K562 (cell line): ENCODE measurements at regions not wholly inside any gene's neighbourhood (a gene's known extent, or its start where the extent isn't known, plus 50 kb on each side); places are given as distances from the start of the nearest gene placed in this dataset.
A peak's percentile ranks its signal among the peaks of the same experiment; 100 is the strongest.

Experiments
- ASH1L ChIP-seq: fragments of 450-650 bp; IDR thresholded peaks from 2 replicates; pipeline ENCODE4 v1.6.1; 2018; ENCODE audit warnings: borderline replicate concordance, mild to moderate bottlenecking, low read depth; ENCODE audit not compliant: partially characterized antibody
- BDP1 ChIP-seq: IDR thresholded peaks from 3 replicates; pipeline ENCODE4 v1.6.1; 2011; ENCODE audit not compliant: insufficient read length, insufficient read depth
- BRF1 ChIP-seq: IDR thresholded peaks from 3 replicates; pipeline ENCODE4 v1.6.1; 2011; ENCODE audit warnings: borderline replicate concordance, mild to moderate bottlenecking; ENCODE audit not compliant: insufficient read length; ENCODE audit errors: extremely low read depth
- C11orf30 ChIP-seq: fragments of 450-650 bp; IDR thresholded peaks from 2 replicates; pipeline ENCODE4 v1.6.1; 2016; ENCODE audit warnings: low read depth, mild to moderate bottlenecking
- CHCHD3 ChIP-seq: fragments of 250-450 bp; sonication (Bioruptor Pico); IDR thresholded peaks from 2 replicates; pipeline ENCODE4 v2.1.2; 2022; ENCODE audit warnings: mild to moderate bottlenecking
- FOXK1 ChIP-seq: sonication (generic); formaldehyde crosslinking; IDR thresholded peaks from 2 replicates; pipeline ENCODE4 v1.8.0; 2022; ENCODE audit warnings: missing genetic modification reagents, mild to moderate bottlenecking, borderline replicate concordance
- HMG20A ChIP-seq: fragments of 450-650 bp; formaldehyde crosslinking; conservative IDR thresholded peaks from 2 replicates; pipeline ENCODE4 v1.4.0; 2020; ENCODE audit warnings: mild to moderate bottlenecking, mixed read lengths
- LCOR ChIP-seq: sonication (generic); formaldehyde crosslinking; IDR thresholded peaks from 2 replicates; pipeline ENCODE4 v1.8.0; 2022; ENCODE audit warnings: mild to moderate bottlenecking, missing genetic modification reagents
- MEF2D ChIP-seq: conservative IDR thresholded peaks from 2 replicates; pipeline ENCODE4 v1.6.1; 2016; ENCODE audit warnings: low read depth, missing genetic modification characterization, missing compliant biosample characterization
- PHF21A ChIP-seq: fragments of 450-650 bp; IDR thresholded peaks from 2 replicates; pipeline ENCODE4 v1.6.1; 2017; ENCODE audit warnings: low read depth, borderline replicate concordance
- PYGO2 ChIP-seq: fragments of 450-650 bp; IDR thresholded peaks from 2 replicates; pipeline ENCODE4 v1.6.1; 2016; ENCODE audit warnings: mild to moderate bottlenecking, missing genetic modification characterization, moderate library complexity, missing compliant biosample characterization
- SMAD1 ChIP-seq: fragments of 150-350 bp; IDR thresholded peaks from 2 replicates; pipeline ENCODE4 v1.6.1; 2014; ENCODE audit warnings: low read length, low read depth; ENCODE audit not compliant: partially characterized antibody
- TBL1XR1 ChIP-seq, 2 experiments: IDR thresholded peaks; 2 replicates each; pipeline ENCODE4 v1.6.1; 2012; ENCODE audit warnings: improper control_type of control experiment in 2 of 2, low read length in 2 of 2, mild to moderate bottlenecking in 1 of 2
- ZNF589 ChIP-seq: fragments of 200-800 bp; sonication (Bioruptor generic); IDR thresholded peaks from 2 replicates; pipeline ENCODE4 v1.6.1; 2016; ENCODE audit warnings: low read depth, missing genetic modification characterization, missing compliant biosample characterization
- ZNF766 ChIP-seq: fragments of 200-800 bp; sonication (Bioruptor generic); conservative IDR thresholded peaks from 2 replicates; pipeline ENCODE4 v1.6.1; 2016; ENCODE audit warnings: missing genetic modification characterization, missing compliant biosample characterization
- TF ChIP-seq, protein P1 (sequence below): fragments of 450-650 bp; IDR thresholded peaks from 2 replicates; pipeline ENCODE4 v1.6.1; 2017; ENCODE audit warnings: antibody characterized with exemption, mild to moderate bottlenecking
- TF ChIP-seq, protein P2 (sequence below), 3 experiments: fragments of 200-800 bp in 1 of 3; fragments of 250-450 bp in 1 of 3; fragments of 450-650 bp in 1 of 3; sonication (Bioruptor Pico) in 1 of 3; sonication (Bioruptor generic) in 1 of 3; formaldehyde crosslinking in 1 of 3; IDR thresholded peaks; 2 replicates each; pipeline versions ENCODE4 v1.6.1 to v1.8.0; 2016 to 2022; ENCODE audit warnings: mild to moderate bottlenecking in 2 of 3, missing genetic modification characterization in 2 of 3, missing compliant biosample characterization in 1 of 3, moderate library complexity in 1 of 3
- TF ChIP-seq, protein P3 (sequence below): sonication (generic); formaldehyde crosslinking; IDR thresholded peaks from 2 replicates; pipeline ENCODE4 v1.4.0; 2020; ENCODE audit warnings: mild to moderate bottlenecking, missing genetic modification reagents

DNA sequence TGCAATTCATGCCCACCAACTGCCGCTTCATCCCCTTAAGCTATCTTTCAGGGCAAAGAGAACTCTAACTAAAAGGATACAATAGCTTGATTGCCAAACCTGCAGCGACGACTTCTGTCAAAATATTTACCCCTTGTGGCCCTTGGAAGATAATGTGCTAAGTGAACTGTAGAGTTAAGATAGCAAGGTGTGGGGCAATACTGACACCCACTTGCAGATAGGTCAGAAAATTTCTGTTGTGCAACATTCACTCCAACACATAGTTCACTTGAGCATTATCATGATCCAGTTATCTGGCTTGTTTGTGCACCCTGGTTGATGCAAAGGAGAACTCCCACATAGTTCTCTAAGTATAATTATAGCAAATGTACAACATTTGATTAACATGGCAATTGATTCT is 55.6 kb downstream of the RHOXF2B start (continued):
- TF ChIP-seq ASH1L (no peak), SMAD1 (no peak), PYGO2 (no peak), LCOR (CRISPR knock-in tag) (0 out of 2 replicates have a peak, but pooled peaks have one; percentile 29), ZNF589 (no peak), C11orf30 (no peak), FOXK1 (CRISPR knock-in tag) (no peak), MEF2D (tag) (no peak), HMG20A (CRISPR knock-in tag) (no peak), BRF1 (no peak), CHCHD3 (CRISPR knock-in tag) (no peak), TBL1XR1 (IDR thresholded peaks at IDR 0.05; ENCODE audit: low read length in 2 of 2) (peak in 1 of 2 experiments; percentile 68; a peak in 2 of 4 replicates), ZNF766 (CRISPR knock-in tag) (no peak; the same call in 1 of the 2 replicates), BDP1 (no peak), PHF21A (no peak)
- TF ChIP-seq, protein P1, sequence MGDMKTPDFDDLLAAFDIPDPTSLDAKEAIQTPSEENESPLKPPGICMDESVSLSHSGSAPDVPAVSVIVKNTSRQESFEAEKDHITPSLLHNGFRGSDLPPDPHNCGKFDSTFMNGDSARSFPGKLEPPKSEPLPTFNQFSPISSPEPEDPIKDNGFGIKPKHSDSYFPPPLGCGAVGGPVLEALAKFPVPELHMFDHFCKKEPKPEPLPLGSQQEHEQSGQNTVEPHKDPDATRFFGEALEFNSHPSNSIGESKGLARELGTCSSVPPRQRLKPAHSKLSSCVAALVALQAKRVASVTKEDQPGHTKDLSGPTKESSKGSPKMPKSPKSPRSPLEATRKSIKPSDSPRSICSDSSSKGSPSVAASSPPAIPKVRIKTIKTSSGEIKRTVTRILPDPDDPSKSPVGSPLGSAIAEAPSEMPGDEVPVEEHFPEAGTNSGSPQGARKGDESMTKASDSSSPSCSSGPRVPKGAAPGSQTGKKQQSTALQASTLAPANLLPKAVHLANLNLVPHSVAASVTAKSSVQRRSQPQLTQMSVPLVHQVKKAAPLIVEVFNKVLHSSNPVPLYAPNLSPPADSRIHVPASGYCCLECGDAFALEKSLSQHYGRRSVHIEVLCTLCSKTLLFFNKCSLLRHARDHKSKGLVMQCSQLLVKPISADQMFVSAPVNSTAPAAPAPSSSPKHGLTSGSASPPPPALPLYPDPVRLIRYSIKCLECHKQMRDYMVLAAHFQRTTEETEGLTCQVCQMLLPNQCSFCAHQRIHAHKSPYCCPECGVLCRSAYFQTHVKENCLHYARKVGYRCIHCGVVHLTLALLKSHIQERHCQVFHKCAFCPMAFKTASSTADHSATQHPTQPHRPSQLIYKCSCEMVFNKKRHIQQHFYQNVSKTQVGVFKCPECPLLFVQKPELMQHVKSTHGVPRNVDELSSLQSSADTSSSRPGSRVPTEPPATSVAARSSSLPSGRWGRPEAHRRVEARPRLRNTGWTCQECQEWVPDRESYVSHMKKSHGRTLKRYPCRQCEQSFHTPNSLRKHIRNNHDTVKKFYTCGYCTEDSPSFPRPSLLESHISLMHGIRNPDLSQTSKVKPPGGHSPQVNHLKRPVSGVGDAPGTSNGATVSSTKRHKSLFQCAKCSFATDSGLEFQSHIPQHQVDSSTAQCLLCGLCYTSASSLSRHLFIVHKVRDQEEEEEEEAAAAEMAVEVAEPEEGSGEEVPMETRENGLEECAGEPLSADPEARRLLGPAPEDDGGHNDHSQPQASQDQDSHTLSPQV, result no peak
- TF ChIP-seq, protein P2, sequence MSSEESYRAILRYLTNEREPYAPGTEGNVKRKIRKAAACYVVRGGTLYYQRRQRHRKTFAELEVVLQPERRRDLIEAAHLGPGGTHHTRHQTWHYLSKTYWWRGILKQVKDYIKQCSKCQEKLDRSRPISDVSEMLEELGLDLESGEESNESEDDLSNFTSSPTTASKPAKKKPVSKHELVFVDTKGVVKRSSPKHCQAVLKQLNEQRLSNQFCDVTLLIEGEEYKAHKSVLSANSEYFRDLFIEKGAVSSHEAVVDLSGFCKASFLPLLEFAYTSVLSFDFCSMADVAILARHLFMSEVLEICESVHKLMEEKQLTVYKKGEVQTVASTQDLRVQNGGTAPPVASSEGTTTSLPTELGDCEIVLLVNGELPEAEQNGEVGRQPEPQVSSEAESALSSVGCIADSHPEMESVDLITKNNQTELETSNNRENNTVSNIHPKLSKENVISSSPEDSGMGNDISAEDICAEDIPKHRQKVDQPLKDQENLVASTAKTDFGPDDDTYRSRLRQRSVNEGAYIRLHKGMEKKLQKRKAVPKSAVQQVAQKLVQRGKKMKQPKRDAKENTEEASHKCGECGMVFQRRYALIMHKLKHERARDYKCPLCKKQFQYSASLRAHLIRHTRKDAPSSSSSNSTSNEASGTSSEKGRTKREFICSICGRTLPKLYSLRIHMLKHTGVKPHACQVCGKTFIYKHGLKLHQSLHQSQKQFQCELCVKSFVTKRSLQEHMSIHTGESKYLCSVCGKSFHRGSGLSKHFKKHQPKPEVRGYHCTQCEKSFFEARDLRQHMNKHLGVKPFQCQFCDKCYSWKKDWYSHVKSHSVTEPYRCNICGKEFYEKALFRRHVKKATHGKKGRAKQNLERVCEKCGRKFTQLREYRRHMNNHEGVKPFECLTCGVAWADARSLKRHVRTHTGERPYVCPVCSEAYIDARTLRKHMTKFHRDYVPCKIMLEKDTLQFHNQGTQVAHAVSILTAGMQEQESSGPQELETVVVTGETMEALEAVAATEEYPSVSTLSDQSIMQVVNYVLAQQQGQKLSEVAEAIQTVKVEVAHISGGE (CRISPR knock-in tag; IDR thresholded peaks at IDR 0.05), result peak in 1 of 3 experiments; percentile 40; a peak in 1 of 6 replicates
- TF ChIP-seq, protein P3, sequence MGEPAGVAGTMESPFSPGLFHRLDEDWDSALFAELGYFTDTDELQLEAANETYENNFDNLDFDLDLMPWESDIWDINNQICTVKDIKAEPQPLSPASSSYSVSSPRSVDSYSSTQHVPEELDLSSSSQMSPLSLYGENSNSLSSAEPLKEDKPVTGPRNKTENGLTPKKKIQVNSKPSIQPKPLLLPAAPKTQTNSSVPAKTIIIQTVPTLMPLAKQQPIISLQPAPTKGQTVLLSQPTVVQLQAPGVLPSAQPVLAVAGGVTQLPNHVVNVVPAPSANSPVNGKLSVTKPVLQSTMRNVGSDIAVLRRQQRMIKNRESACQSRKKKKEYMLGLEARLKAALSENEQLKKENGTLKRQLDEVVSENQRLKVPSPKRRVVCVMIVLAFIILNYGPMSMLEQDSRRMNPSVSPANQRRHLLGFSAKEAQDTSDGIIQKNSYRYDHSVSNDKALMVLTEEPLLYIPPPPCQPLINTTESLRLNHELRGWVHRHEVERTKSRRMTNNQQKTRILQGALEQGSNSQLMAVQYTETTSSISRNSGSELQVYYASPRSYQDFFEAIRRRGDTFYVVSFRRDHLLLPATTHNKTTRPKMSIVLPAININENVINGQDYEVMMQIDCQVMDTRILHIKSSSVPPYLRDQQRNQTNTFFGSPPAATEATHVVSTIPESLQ (CRISPR knock-in tag), result no peak
